Transverse colon (tissue), 4 donors: ENCODE measurements at regions not wholly inside any gene's neighbourhood (a gene's known extent, or its start where the extent isn't known, plus 50 kb on each side); places are given as distances from the start of the nearest gene placed in this dataset.

Experiments used
- EP300 ChIP-seq: sonication (generic); formaldehyde crosslinking; IDR thresholded peaks from one replicate; pipeline ENCODE4 v1.6.1; 2017; ENCODE audit warnings: antibody characterized with exemption, low read depth
- POLR2A ChIP-seq: fragments of 450-650 bp; IDR thresholded peaks from one replicate; pipeline ENCODE4 v1.6.1; 2016; ENCODE audit warnings: antibody characterized with exemption, mild to moderate bottlenecking, moderate library complexity
- POLR2AphosphoS5 ChIP-seq, 3 donors: sonication (generic); formaldehyde crosslinking; IDR thresholded peaks; one replicate each; pipeline ENCODE4 v1.6.1; 2016; ENCODE audit warnings: antibody characterized with exemption in 3 of 3
- TF ChIP-seq, protein P1 (sequence below), 5 experiments: fragments of 200-600 bp in 3 of 5; fragments of 450-650 bp in 2 of 5; sonication (generic) in 3 of 5; IDR thresholded peaks; 1 replicate in 2 of 5; 2 replicates in 3 of 5; pipeline ENCODE4 v1.5.1; 2016 to 2017; ENCODE audit warnings: antibody characterized with exemption in 5 of 5, inconsistent platforms in 3 of 5, mild to moderate bottlenecking in 2 of 5, moderate library complexity in 1 of 5

DNA sequence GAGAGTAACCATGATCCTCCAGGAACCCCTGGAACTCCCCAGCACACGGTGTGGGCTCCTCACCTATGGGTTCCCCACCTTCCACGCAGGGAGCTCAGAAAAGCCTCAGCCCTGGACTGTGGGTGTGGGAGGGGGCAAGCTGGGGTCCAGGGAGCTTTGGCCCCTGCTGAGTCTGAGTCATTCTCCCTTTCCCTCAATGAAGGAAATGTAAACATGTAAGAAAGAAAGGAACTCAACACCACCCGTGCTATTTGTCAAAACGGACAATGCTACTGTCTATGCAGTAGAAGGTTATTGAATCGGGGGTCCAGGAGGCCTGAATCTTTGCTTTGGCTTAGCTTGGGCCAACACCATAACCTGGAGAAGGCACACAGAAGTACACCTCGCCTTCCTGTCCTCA, 222.8 kb downstream of the PMP22 start:
- TF ChIP-seq, protein P1, sequence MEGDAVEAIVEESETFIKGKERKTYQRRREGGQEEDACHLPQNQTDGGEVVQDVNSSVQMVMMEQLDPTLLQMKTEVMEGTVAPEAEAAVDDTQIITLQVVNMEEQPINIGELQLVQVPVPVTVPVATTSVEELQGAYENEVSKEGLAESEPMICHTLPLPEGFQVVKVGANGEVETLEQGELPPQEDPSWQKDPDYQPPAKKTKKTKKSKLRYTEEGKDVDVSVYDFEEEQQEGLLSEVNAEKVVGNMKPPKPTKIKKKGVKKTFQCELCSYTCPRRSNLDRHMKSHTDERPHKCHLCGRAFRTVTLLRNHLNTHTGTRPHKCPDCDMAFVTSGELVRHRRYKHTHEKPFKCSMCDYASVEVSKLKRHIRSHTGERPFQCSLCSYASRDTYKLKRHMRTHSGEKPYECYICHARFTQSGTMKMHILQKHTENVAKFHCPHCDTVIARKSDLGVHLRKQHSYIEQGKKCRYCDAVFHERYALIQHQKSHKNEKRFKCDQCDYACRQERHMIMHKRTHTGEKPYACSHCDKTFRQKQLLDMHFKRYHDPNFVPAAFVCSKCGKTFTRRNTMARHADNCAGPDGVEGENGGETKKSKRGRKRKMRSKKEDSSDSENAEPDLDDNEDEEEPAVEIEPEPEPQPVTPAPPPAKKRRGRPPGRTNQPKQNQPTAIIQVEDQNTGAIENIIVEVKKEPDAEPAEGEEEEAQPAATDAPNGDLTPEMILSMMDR (IDR thresholded peaks at IDR 0.05) = no peak
- TF ChIP-seq POLR2A (no peak), EP300 (no peak), POLR2AphosphoS5 (IDR thresholded peaks at IDR 0.05) (no peak)
